ENCODE measurements at regions not wholly inside any gene's neighbourhood (a gene's known extent, or its start where the extent isn't known, plus 50 kb on each side); places are given as distances from the start of the nearest gene placed in this dataset.
A peak's percentile ranks its signal among the peaks of the same experiment; 100 is the strongest.

- H3K4me1 Mint-ChIP-seq: peaks cover 12% of the 10 kb centered on the region in 2 donors
- no peaks in the 10 kb centered on the region for H3K36me3 Mint-ChIP-seq
- DNase-seq (no peak), ATAC-seq (replicated peaks) (no peak)
- H3K4me3 Mint-ChIP-seq: no peak overlapping the region
- H3K27ac Mint-ChIP-seq: no peak overlapping the region
- peaks cover 0 to 3% of the 10 kb centered on the region in 2 donors for H3K27me3 Mint-ChIP-seq
- peaks cover 0 to 3% of the 10 kb centered on the region in 2 donors for H3K9me3 Mint-ChIP-seq
These were observed 137.5 kb upstream of the JUN start for GRCh38 chr1:58921342-58921741.

- Mint-ChIP-seq H3K27ac (no peak overlapping the region), H3K36me3 (no peaks in the 10 kb centered on the region), H3K4me3 (no peak overlapping the region), H3K27me3 (peaks cover 0 to 3% of the 10 kb centered on the region in 2 donors), H3K9me3 (peaks cover 0 to 3% of the 10 kb centered on the region in 2 donors), H3K4me1 (peaks cover 13 to 14% of the 10 kb centered on the region in 2 donors)
- ATAC-seq (replicated peaks) (no peak), DNase-seq (no peak)
These were observed 137.9 kb upstream of the JUN start for GRCh38 chr1:58921751-58922150.

- peaks cover 20 to 21% of the 10 kb centered on the region in 2 donors for H3K4me1 Mint-ChIP-seq
- H3K4me3 Mint-ChIP-seq: no peak overlapping the region
These were observed 138.6 kb upstream of the JUN start for GRCh38 chr1:58922302-58923089.

GRCh38 chr1:58923090-58923470 lies 139.2 kb upstream of the JUN start:
- Mint-ChIP-seq H3K4me3 (no peak overlapping the region), H3K9me3 (peaks cover 0 to 3% of the 10 kb centered on the region in 2 donors), H3K27ac (peak overlapping the region; percentile 56), H3K27me3 (peaks cover 0 to 3% of the 10 kb centered on the region in 2 donors), H3K4me1 (peaks cover 22 to 23% of the 10 kb centered on the region in 2 donors), H3K36me3 (no peaks in the 10 kb centered on the region)
- no peak for DNase-seq
- no peak for ATAC-seq (replicated peaks)

More at GRCh38 chr1:58922302-58923089, 138.6 kb upstream of the JUN start:
- Mint-ChIP-seq H3K9me3 (peaks cover 0 to 3% of the 10 kb centered on the region in 2 donors), H3K27ac (peak overlapping the region; percentile 56), H3K36me3 (no peaks in the 10 kb centered on the region), H3K27me3 (peaks cover 0 to 3% of the 10 kb centered on the region in 2 donors)
- DNase-seq: peak; percentile 31
- peak; percentile 95 to 97 for ATAC-seq (replicated peaks)

- ATAC-seq (replicated peaks) (no peak), DNase-seq (no peak)
- Mint-ChIP-seq H3K36me3 (no peaks in the 10 kb centered on the region), H3K4me1 (peaks cover 22 to 23% of the 10 kb centered on the region in 2 donors), H3K27me3 (peaks cover 3 to 6% of the 10 kb centered on the region in 2 donors), H3K27ac (no peak overlapping the region), H3K4me3 (no peak overlapping the region), H3K9me3 (peaks cover 0 to 3% of the 10 kb centered on the region in 2 donors)
These were observed 140.2 kb upstream of the JUN start for GRCh38 chr1:58924016-58924565.

GRCh38 chr1:58924821-58925220 lies 141.0 kb upstream of the JUN start:
- no peak for DNase-seq
- Mint-ChIP-seq H3K27ac (no peak overlapping the region), H3K4me1 (peaks cover 23 to 27% of the 10 kb centered on the region in 2 donors), H3K36me3 (no peaks in the 10 kb centered on the region), H3K27me3 (peaks cover 3 to 6% of the 10 kb centered on the region in 2 donors), H3K4me3 (no peak overlapping the region), H3K9me3 (peaks cover 0 to 3% of the 10 kb centered on the region in 2 donors)
- no peak for ATAC-seq (replicated peaks)

- H3K4me1 Mint-ChIP-seq: peaks cover 25 to 30% of the 10 kb centered on the region in 2 donors
- DNase-seq (no peak), ATAC-seq (replicated peaks) (no peak)
- no peaks in the 10 kb centered on the region for H3K36me3 Mint-ChIP-seq
- H3K9me3 Mint-ChIP-seq: peaks cover 0 to 3% of the 10 kb centered on the region in 2 donors
- H3K4me3 Mint-ChIP-seq: no peak overlapping the region
- no peak overlapping the region for H3K27ac Mint-ChIP-seq
- H3K27me3 Mint-ChIP-seq: peaks cover 3 to 6% of the 10 kb centered on the region in 2 donors
These were observed 141.4 kb upstream of the JUN start for GRCh38 chr1:58925247-58925646.

- Mint-ChIP-seq H3K9me3 (peaks cover 0 to 3% of the 10 kb centered on the region in 2 donors), H3K27ac (no peak overlapping the region), H3K4me3 (no peak overlapping the region), H3K4me1 (peaks cover 25 to 30% of the 10 kb centered on the region in 2 donors), H3K36me3 (no peaks in the 10 kb centered on the region), H3K27me3 (peaks cover 3 to 6% of the 10 kb centered on the region in 2 donors)
- no peak for DNase-seq
- no peak for ATAC-seq (replicated peaks)
These were observed 142.3 kb upstream of the JUN start for GRCh38 chr1:58926152-58926551.

GRCh38 chr1:58927041-58927721 lies 143.3 kb upstream of the JUN start:
- Mint-ChIP-seq H3K27ac (peak overlapping the region; percentile 3), H3K9me3 (peaks cover 0 to 3% of the 10 kb centered on the region in 2 donors), H3K27me3 (peaks cover 3 to 6% of the 10 kb centered on the region in 2 donors), H3K4me3 (no peak overlapping the region), H3K4me1 (peaks cover 25 to 29% of the 10 kb centered on the region in 2 donors), H3K36me3 (no peaks in the 10 kb centered on the region)
- DNase-seq: no peak
- no peak for ATAC-seq (replicated peaks)

- peaks cover 22 to 29% of the 10 kb centered on the region in 2 donors for H3K4me1 Mint-ChIP-seq
- no peak overlapping the region for H3K4me3 Mint-ChIP-seq
- H3K36me3 Mint-ChIP-seq: no peaks in the 10 kb centered on the region
- peaks cover 3 to 6% of the 10 kb centered on the region in 2 donors for H3K27me3 Mint-ChIP-seq
- peak in 1 of 2 donors; percentile 10 for ATAC-seq (replicated peaks)
- H3K27ac Mint-ChIP-seq: no peak overlapping the region
- no peak for DNase-seq
- H3K9me3 Mint-ChIP-seq: peaks cover 0 to 3% of the 10 kb centered on the region in 2 donors
These were observed 143.9 kb upstream of the JUN start for GRCh38 chr1:58927722-58928085.

GRCh38 chr1:58928514-58928913 lies 144.7 kb upstream of the JUN start:
- Mint-ChIP-seq H3K9me3 (peaks cover 0 to 3% of the 10 kb centered on the region in 2 donors), H3K4me3 (no peak overlapping the region), H3K27ac (no peak overlapping the region), H3K27me3 (peaks cover 0 to 6% of the 10 kb centered on the region in 2 donors), H3K4me1 (peaks cover 25 to 33% of the 10 kb centered on the region in 2 donors), H3K36me3 (no peaks in the 10 kb centered on the region)
- no peak for DNase-seq
- no peak for ATAC-seq (replicated peaks)

GRCh38 chr1:58929671-58930325 lies 146.0 kb upstream of the JUN start:
- DNase-seq (no peak), ATAC-seq (replicated peaks) (no peak)
- H3K36me3 Mint-ChIP-seq: no peaks in the 10 kb centered on the region
- peaks cover 0 to 6% of the 10 kb centered on the region in 2 donors for H3K27me3 Mint-ChIP-seq
- H3K9me3 Mint-ChIP-seq: peaks cover 0 to 3% of the 10 kb centered on the region in 2 donors
- no peak overlapping the region for H3K4me3 Mint-ChIP-seq
- no peak overlapping the region for H3K27ac Mint-ChIP-seq
- H3K4me1 Mint-ChIP-seq: peaks cover 28 to 35% of the 10 kb centered on the region in 2 donors

GRCh38 chr1:58931024-58931423 lies 147.2 kb upstream of the JUN start:
- Mint-ChIP-seq H3K4me1 (peaks cover 26 to 35% of the 10 kb centered on the region in 2 donors), H3K36me3 (no peaks in the 10 kb centered on the region), H3K4me3 (no peak overlapping the region), H3K27me3 (peaks cover 0 to 6% of the 10 kb centered on the region in 2 donors), H3K27ac (no peak overlapping the region), H3K9me3 (no peaks in the 10 kb centered on the region)
- no peak for ATAC-seq (replicated peaks)
- no peak for DNase-seq

- no peak for ATAC-seq (replicated peaks)
- Mint-ChIP-seq H3K4me3 (no peak overlapping the region), H3K9me3 (no peaks in the 10 kb centered on the region), H3K27ac (no peak overlapping the region), H3K36me3 (no peaks in the 10 kb centered on the region), H3K27me3 (peaks cover 0 to 6% of the 10 kb centered on the region in 2 donors), H3K4me1 (peaks cover 21 to 33% of the 10 kb centered on the region in 2 donors)
- DNase-seq: no peak
These were observed 147.9 kb upstream of the JUN start for GRCh38 chr1:58931756-58932155.

All from stimulated activated naive B cell treated with anti-CD40 and anti-IgM and Interleukin-4, amounts not matched to agents 10 μg/mL and 1 μg/mL and 100 μg/mL, for 72 hours (primary cell).